IPS DF 19.7 (cell line): ENCODE measurements at regions not wholly inside any gene's neighbourhood (a gene's known extent, or its start where the extent isn't known, plus 50 kb on each side); places are given as distances from the start of the nearest gene placed in this dataset.

Source experiments
- DNase-seq: peaks from one replicate; pipeline ENCODE4 v3.0.0-alpha.2; 2013; ENCODE audit warnings: low read depth, low spot score

- no peak for DNase-seq
Observed at GRCh38 chr2:219893541-219893940, 266.1 kb downstream of the SLC4A3 start.

DNA sequence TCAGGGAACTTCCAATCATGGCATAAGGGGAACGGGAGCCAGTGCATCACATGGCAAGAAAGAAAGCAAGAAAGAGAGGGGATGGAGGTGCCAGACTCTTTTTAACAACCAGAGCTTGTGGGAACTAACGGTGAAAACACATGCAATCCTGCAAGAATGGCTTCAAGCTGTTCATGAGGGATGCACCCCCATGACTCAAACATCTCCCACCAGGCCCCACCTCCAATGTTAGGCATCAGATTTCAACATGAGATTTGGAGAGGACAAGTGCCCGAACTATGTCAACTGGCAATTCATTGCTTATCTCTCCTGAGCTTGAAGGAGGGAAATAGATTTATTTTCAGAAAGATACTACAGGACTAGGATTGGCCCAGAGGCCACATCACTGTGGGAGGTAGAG, 270.0 kb downstream of the SLC4A3 start:
- no peak for DNase-seq

DNA sequence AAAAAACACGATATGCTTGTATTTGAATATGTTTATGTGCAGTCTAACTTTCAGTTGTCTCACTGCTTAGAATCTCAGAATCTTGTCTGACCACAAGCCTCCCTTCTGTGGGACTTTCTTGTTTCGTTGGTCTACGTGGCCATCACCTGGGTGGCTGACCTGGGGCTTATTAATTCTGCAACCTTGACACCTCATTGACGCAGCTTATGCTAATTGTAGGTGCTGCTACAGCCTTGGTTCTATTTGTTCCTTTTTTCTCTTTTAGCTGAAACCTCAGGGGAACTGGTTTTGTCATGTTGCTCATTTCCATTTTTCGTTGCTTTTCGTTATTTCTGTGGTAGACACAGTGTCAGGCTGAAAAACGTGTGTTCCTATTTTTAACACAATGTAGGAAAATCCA, 273.7 kb downstream of the SLC4A3 start:
- DNase-seq, result no peak

DNA sequence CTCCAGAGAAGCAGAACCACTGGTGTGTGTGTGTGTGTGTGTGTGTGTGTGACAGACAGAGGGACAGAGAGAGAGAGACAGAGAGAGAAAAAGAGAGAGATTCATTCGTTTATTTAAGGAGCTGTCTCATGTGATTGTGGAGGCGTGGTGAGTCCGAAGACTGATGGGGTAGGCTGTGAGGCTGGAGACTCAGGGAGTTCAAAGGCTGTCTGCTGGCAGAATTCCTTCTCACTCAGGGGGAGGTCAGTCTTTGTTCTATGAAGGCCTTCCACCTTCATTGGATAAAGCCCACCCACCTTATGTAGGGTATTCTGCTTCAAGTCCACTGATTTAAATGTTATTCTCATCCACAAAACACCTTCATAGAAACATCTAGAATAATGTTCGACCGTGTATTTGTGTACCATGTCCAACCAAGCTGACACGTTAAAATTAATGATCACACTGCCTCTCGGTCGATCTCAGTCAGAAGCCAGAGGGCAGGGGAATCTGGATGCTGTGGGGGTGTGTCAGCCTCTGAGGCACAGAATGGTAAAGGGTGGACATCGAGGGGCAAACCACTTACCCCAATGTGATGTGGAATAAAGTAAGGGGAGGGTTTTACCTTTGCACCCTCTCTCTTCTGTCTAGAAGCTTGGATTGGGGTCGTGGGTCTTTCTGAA, 275.6 kb downstream of the SLC4A3 start:
- DNase-seq, result no peak

GRCh38 chr2:219905640-219906039, 278.2 kb downstream of the SLC4A3 start:
- DNase-seq, result no peak

DNA sequence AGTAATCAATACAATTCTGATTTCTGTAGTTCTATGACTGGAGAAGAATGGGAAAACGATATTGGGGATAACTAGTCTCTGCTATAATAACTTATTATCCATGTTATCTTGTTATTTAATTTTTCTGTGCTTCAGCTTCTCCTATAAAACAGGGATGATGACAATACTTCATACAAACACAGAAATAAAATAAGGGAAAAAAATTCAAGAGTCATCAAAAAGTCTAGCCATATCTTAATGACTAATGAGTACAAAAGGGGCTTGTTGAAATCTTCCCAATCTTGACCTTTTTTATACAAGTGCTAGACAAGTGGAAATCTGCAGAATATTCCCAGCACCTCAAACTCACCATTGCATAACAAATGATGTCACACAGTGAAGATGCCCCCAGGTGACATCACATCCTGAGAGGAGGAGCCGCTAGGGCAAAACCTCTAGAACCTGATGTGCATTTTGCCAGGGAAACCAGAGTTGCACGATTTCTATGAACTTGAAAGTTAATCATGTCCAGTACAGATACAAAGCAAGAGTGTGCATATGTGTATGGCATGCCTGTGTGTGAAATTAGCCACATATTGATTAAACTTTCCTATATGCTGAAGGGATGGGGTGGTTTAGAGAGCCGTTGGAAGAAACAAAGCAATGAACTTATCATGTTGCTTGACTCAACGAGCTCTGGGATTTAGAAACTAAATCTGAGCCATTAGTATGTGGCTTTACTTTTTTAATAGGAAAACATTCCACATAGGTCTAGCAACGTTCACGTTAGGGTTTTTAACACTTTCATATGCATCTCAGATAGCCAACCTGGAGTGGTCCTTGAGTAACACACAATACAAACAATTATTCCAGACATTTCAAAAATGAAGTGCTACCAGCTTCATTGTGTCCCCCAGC, 278.9 kb downstream of the SLC4A3 start:
- no peak for DNase-seq

DNA sequence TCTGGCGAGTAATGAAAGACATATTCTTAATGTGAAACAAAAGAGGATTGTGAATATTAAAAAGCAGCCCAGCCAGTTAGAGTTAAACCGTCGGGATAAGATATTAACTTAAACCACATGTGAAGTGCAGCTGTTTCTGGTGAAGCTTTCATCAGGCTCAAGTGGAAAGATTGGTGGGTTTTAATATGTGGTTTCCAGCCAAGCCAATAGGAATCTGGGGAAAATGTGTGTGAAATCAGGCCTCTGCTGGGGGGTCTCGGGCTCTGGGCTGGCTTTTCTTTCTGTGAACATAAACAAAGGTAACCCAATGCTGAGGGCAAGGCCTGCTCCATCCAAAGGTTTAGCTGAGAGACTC, 279.6 kb downstream of the SLC4A3 start:
- DNase-seq, result no peak

DNA sequence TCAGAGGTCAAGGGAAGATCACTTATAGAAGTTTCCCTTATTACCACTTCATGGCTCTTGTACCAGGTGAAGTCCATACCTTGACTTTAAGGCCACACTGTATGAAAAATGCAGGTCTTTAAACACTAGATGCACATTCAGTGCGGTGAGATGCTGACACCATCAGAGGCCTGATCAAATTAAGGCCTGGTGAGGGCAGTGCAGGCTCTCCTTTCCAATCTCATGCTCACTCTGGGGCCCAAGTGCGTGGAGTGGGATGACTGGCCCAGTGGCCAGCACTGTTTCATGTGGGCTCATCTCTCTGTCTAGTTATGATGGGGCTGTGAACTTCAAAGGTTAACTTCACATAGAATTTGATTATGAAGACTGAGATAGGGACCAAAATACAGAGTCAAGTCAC, 281.1 kb downstream of the SLC4A3 start:
- DNase-seq, result no peak

DNA sequence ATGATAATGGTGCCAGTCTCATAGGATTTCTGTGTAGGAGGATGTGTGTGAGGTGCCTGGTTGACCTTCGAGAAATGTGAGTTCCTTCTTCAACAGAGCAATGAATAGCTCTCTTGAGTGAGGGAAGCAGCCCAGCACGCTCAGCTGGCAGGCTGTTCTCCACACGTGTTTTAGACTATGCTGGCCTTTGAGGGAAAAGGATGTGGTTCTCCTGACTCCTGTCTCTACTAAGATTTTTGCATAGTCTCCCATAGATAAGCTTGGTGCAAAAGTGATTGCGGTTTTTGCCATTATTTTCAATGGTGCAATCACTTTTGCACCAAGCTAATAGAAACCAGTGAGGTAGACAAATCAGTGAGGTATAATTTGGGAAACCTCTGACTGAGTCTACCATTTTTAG, 284.1 kb downstream of the SLC4A3 start:
- no peak for DNase-seq

DNA sequence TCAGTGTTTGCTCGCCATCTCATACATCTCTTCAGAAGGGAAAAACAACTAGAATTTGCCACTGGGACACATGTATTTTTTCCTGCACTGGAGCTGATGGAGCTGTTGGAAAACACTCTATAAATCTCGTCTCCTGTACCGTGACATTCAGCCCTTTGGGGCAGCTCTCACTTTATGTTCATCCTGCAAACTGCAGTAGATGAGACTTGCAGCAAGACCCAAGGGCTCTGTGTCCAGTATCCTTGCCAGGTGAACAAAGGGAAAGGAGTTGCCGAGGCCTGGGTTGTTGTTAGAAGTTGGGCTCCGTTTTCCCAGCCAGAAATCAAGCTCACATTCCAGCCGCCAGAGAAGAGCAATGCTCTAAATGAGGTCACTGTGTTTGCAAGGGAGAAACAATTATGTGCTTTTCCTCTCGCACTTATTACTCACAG, 285.1 kb downstream of the SLC4A3 start:
- DNase-seq, result no peak

DNA sequence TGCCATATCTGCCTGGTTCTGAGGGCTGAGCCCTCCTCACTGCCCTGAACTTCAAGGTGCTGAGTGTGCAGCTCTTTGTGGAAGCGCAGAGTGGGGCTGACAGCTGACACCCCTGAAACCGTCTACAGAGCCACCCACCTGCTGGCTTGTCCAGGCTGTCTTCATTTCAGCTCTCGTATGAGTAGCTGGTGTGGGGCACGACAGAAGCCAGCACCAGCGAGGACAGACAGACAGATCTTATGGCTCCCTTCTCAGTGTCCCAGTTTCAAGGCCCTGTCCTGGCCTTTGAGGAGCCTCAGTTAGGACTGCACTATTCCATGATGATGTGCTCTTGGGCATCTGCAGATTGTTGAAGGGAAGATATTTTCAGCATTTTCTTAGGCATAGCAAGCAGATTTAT, 287.1 kb downstream of the SLC4A3 start:
- DNase-seq, result no peak

GRCh38 chr2:219916281-219916680, 288.9 kb downstream of the SLC4A3 start:
- no peak for DNase-seq

DNA sequence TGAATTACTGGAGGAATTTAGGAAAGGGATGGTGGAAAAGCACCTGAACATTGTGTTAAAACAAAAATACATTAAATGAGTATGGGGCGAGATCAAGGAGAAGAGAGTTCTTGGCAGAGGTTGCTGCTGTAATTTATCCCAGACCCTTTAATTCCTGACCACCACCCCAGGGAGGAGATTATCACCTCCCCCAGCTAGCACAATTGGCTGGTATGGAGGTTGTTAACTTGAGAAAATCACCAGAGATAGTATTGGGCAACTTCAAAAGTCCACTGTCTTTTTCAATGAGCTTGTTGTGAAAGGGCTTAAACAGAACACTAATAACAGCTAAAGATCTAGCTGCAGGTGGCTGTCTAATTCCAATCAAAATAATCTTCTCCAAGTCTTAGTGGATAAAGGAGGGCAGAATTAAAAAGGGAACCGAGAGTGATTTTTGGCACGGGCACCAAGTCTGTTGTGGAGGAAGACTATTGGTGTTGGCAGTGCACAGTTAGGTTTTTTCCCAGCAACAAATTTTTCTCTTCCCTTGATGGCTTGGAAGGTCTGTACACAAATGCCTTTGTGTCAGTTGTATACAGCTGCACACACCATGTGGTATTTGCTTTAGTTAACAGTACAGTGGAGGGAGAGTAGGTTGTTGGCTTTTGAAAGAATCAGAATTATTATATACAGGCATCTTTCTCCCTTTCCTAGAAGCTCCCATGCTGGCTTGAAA, 289.5 kb downstream of the SLC4A3 start:
- DNase-seq, result no peak

GRCh38 chr2:219918254-219918653, 290.8 kb downstream of the SLC4A3 start:
- DNase-seq, result no peak

DNA sequence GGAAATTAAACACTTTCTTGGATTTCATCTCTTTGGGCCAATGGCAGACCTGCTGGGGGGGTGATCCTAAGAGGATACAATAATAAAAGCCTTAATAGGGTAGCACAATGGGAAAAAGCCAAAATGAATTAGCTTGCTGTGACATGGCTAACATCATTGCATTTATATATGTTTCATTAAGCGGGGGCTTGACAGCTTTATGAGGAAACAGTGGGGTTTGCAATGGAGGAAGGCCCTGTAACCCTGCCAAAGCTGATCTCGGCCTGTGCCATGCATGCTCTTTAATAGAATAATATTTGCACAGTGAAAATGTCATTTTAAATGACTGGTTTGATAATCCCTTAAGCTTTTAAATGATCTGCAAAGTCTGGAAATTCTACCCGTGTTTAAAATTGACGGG, 291.5 kb downstream of the SLC4A3 start:
- DNase-seq, result no peak

DNA sequence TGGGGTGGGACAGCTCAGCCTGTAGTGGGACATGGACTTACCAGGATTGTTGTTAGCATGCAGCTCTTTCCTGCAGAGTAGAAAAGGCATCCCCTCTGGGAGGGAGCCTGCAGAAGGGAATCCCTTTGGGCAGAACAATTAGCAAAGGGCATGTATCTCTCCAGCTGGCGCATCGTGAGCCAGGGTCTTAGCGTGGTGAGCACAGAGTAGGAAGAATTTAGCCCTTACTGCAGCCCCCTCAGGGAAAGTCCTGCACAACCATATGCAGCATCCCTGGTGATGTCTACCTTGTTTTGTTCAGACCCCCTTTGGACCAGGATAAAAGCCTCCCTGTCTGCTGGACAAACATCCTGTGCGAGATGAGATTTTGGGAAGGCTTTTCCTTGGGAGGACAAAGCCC, 292.1 kb downstream of the SLC4A3 start:
- DNase-seq, result no peak

GRCh38 chr2:219929835-219930234, 302.4 kb downstream of the SLC4A3 start:
- no peak for DNase-seq

DNA sequence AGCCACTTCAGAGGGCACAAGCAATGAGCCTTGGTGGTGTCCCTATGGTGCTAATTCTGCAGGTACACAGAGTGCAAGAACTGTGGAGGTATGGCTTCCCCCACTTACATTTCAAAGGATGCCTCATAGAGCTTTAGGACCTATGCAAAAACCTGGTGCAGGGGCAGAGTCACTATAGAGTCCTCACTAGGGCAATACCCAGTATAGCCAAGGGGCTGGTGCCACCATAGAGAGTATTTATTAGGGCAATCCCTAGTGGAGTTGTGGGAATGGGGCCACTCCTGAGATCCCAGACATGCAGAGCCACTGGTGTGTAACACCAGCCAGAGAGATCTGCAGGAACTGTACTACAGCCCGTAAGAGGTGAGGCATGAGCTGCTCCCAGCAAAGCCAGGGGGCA, 312.2 kb downstream of the SLC4A3 start:
- DNase-seq, result no peak

- no peak for DNase-seq
Observed at GRCh38 chr2:219944866-219945265, 317.4 kb downstream of the SLC4A3 start.

- no peak for DNase-seq
Observed at GRCh38 chr2:219946021-219946420, 318.6 kb downstream of the SLC4A3 start.

DNA sequence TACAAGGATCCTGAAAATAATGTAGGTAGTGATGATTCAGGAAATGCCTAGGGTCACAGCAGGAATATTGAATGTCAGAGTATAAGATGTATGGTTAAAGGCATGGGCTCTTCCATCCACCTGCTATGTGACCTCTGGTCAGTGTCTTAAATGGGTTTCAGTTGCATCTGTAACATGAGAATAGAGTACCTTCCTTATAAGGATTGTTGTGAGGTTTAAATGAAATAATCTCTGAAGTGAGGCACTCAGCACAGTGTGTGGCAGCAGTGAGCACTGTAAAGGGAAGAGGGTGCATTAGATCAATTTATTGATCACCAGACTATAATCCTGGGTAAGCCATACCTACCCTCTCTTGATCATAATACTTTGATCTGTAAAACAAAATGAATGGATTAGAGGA, 319.1 kb downstream of the SLC4A3 start:
- no peak for DNase-seq

DNA sequence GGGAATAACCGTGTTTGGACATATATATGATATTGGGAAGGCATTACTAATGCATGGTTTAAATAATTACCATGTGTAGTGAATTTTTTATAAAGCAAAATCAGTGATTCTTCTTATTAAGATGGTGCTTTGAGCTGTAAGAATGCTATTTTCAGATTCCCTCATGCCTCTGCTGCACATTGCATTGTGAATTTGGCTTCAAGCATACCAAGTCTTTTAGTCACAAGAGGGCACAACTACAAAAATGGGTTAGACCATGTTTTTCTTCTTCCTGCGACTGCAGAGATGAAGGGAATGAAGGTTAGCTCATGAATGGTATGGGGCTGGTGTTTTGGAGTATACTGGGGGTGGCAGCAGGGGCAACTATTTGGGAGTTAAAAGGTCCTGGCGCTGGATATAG, 320.1 kb downstream of the SLC4A3 start:
- no peak for DNase-seq

GRCh38 chr2:219949053-219949452, 321.6 kb downstream of the SLC4A3 start:
- DNase-seq, result no peak
